HG02885 (cell line): ENCODE measurements at regions not wholly inside any gene's neighbourhood (a gene's known extent, or its start where the extent isn't known, plus 50 kb on each side); places are given as distances from the start of the nearest gene placed in this dataset.

Experiments
- ATAC-seq: cut with Tn5 transposase; IDR thresholded peaks from one replicate; pipeline ENCODE4 v1.9.1; 2021; ENCODE audit warnings: mild to moderate bottlenecking; ENCODE audit not compliant: unreplicated experiment, poor library complexity

DNA sequence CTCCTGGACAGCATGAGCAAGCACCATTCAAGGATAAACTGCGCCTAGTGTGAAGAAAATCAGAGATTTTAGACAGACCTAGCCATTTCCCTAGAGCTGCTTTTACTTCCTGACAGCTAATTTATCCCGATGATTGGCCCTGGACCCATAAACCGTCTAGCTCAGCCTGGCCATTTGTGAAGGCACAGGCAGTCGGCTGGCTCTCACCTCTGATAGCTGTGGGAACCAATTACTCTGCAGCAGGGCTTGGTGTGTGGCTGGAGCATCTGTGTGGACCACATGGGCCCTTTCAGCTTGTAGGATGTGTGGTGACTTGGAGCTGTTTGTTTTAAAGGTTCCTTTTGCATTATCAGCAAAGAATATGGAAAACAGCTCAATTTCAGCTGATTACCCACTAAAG lies 111.1 kb upstream of the NPY start:
- no peak for ATAC-seq

DNA sequence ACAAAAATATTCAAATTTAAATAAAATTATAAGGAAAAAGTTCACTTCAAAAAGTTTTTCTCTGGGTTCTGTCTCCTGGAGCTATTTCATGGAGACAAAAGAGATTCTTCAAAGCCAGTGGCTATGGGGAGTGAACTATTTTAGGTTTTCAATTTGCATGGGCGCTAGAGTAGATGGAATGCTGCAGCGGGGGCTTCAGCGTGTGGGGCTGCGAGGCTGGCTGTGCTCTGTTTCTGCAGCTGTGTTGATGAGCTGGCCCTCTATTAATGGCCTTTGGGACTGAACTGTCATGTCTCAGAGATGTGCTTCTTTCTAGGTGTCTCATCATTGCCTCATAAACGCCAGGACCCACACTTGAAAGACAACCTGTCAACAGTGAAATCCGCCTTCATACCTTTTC lies 108.4 kb upstream of the NPY start:
- no peak for ATAC-seq

DNA sequence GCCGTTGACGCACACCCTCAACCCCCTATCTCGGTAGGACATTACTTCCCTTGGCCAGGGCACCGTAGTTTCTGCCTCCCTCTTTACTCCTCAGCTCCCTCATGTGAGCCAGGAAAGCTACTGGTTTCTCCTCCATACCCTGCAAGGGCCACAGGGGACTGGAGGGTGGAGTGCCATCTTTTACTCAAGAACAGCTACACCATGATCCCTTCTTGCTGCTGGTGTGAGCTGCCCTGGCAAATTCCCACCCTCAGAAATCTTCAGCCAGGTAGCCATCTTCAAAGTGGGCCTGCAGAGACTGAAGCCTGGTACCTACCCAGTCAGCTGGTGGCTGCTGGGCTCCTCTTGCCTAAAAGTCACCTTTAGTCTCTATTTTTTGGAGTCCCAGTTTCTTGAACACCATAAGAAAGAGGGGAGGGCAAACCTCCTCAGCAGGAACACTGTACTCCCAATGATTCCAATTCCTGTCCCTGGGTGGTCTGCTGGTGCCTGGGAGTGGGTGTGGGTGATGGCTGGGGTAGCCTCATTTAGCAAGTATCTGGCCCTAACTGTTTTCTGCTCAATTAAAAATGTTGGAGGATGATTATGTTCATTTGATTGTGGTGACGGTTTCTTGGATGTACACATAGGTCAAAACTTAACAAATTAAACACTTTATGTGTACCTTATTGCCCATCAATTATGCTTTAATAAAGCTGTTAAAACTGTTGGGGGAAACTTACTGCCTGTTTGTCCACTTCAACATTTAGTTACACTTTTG lies 105.0 kb upstream of the NPY start:
- no peak for ATAC-seq

DNA sequence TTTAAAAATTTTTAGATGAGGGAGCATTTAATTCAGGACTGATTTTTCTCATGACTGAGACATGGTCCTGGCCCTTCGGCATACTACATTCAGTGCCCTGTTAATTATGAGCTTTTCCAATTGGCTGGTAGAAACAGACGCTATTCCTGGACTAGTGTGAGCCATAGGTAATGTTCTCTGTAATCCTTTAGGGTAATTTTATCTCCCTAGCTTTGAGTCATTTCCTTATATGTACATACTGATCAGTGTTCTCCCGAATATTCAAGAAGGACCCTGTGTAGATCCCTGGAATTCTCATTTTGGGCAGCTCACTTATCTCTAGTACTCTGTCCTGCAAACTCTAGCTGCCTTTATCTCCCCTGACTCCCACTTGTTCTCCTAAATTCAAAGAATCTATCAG lies 92.6 kb upstream of the NPY start:
- ATAC-seq: no peak

DNA sequence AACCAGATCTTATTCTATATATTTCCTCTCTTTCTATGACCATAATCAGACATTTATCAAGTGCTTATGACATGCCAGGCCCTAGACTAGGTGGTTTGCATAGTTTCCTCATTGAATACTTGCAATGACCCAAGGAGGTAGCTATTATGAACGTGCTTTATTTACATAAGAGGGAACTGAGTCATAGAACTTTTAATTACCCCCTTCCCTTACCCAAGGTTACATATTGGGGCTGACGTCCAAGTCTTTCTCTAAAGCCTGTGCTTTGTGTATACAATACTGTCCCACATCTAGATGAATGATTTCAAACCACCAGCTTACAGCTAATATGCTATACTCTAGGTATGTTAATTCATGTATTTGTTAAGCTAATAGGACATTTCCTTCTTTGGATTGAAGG lies 91.9 kb upstream of the NPY start:
- ATAC-seq: no peak

DNA sequence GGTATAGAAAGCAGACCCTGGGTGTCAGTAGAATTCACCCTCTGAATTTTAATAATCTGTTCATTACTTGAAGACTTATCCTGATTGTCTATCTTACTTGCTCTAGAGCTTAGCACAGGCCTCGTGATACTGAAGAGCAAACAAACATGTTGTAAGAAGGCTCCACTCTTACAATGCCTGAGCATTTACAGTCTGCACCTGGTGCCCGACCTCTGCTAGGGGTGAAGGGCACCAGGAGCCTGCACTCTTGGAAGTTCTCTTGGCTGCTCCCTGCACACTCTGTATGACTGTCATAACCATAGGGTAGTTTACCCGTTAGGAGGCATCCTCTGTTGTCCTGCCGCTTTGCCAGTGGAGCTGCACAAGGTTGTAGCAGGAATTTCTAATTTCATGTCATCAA lies 91.3 kb upstream of the NPY start:
- no peak for ATAC-seq

DNA sequence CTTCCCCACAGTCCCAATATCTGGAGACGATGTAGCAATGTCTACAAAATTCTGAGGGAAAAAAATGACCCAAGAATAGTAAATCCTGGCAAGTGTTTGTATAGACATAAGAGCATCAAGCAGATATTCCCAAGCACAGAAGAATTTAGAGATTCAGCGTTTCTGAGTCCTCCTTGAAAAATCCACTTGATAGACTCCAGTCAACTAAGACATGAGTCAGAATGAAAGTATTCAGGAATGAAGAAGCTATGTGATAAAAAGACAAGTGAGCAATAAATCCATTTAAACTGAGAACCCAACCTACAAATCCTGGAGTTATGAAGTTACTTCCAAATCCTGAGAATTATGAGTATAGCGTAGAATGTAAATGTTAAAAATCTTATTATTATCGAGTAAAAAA lies 86.1 kb upstream of the NPY start:
- ATAC-seq: no peak

DNA sequence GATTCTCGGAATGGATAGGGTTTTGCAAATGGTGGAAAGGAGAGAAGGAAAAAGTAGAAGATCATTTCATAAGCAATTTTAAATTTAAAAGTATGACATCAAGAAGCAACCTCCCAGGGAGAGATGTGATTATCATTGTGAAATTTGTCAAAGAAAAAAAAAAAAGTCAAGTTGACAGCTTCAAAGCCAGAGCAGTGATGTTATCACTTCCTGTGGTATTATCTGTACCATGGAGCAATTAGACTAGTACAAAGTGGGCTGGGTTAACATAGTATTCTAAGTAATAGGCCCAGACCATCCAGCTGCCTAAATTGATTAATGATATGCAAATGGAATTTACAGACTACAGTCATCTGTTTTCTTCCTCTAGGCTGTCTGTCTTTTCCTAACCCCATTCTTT lies 84.0 kb upstream of the NPY start:
- no peak for ATAC-seq

DNA sequence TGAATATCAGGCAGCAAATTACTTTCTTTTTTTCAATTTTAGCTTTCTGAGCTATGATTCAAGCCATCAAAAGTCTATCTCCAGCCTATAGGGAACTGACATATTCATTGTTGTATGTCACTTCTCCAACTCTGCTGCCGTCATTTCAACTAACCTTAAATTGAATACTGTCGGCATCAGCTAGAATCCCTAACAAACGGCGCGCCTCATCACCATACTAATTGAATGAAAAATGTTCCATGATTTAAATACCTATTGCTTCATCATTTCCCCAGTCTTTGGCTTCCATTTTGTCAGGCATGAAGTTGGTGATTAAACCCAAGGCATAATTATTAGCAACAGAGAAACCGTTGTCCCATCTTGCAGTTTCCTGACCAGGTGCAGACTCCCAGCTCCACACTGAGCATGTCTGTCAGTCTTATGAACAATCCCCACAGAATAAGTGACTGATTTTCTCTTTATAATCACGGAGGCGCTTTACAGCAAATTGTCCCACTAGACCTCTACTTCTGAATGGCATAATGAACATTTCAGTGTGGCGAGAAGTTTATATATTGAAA lies 83.5 kb upstream of the NPY start:
- no peak for ATAC-seq

DNA sequence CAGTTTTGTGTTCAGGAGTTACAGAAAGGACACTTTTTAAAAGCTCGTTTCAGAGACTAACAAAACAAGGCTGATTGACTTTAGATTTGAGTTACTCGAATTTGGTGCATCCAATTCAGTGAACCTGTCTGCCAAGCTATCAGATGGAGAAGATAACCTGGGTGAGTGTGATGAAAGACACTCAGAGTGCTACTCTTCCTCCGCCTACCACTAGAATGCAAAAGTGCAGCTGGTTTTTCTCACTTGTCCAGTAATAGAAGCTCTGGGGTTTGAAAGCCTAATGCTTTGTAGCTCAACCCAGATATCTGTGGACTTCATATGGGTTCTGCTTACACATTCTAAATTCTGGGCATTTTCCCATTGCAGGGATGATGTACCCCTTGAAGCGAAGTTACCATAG lies 82.8 kb upstream of the NPY start:
- no peak for ATAC-seq

DNA sequence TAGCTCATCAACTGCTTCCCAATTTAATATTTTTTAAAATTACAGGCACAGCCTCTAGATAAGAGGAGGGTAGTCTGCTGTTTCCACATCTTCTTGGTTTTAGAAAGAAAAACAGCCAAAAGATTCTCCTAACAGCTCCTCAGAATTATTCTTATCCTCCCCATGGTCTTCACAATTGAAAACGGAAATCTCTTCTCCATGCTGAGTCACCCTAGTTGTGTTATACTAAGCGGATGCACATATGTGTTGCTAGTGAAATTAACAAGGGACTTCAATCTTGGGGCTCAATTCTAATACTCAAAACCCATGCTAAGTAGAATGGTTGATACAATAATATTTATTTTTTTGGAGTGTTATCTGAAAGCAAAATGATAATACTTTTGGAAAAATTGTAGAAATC lies 71.9 kb upstream of the NPY start:
- no peak for ATAC-seq

DNA sequence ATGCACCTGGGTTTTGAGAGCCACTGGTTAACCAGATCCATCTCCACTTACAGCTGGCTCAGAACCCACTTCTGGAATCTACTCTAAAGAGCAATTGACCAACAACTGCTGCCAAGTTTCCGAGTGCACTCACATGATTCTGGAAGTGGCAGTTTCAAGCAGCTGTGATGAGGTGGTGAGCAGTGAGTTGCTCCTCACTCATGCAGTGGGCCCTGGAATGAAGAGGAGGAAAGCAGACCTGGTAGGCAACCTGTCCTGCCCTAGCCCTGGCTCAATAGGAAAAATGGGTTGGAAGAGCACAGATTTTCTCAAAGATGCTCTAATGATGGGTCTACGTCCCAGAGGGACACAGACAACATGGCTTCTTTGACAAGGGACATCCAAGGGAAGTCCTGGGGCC lies 70.7 kb upstream of the NPY start:
- ATAC-seq: no peak

DNA sequence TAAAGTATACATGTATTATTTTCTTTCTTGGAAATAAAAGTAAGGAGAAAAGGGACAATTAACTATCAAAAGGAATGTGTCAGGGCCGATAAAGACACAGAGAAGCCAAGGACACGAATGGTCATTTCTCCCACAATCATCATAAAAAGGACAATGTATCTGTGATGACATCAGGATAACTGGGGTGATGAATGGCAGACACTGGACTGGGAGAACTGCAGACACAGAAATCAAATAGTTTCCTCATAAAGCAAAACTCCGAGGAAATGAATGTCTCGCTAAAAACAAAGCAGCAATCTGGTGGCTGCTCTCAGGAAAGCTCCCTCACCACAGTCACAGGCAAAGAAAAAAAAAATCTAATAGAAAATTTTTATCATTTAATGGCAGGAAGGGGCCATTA lies 69.3 kb upstream of the NPY start:
- no peak for ATAC-seq

DNA sequence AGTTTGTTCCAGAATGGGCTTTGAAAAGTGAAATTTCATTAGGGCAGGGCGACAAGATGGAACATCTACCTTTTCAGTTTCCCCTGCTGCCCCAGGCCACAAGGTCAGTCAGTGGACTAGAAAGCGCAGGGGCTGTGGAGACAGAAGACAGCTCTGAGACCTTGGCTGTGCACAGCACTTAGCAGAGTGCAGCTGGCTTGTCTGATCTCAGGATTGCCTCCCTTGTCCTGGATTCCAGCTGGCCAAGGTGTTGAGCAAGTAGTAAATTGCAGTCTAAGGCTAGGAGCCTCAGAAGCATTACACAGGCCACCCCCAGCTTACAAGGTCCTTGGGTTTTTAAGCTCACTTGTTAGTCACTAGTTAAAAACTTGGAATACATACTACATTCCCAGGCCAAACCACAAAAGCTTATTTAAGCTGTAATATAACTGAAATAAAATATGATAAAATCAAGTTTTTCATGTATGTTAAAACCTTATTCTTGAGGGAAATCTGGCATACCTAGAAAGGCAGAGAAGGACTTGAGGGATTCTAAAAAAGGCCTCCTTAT lies 67.3 kb upstream of the NPY start:
- ATAC-seq: no peak

DNA sequence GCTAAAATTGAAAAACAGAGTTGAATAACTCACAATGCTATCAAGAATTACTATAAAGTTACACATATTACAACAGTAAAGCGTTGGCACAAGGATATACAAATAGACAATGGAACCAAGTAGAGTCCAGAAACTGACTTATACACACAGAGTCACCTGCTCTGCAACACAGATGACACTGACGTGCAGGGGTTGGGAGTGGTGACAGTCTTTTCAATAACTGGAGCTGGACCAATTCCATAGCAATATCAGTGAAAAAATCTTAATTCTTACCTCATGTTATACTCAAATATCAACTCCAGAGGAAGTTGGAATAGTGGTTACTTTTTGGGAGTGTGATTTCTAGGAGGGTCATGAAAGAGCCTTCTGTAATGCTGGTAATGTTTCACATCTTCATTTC lies 62.5 kb upstream of the NPY start:
- no peak for ATAC-seq

DNA sequence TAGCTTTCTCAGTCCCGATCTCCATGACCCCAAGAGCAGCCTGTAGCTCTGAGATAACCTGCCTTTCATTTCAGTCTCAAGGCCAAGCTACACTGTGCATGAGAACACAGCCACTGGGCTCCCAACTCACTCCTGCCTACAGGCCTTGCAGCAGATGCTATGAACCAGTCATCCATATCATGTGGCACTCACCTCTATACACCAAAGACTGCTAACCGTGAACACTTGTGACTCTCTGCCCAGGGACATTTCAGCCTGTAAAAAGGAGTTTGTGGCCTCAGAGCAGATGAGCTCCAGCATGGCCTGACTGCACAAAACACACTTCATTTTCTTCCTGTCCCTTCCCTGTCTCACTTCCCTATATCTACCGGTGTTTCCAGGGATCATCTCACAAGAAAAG lies 56.9 kb upstream of the NPY start:
- ATAC-seq: peak; percentile 46

DNA sequence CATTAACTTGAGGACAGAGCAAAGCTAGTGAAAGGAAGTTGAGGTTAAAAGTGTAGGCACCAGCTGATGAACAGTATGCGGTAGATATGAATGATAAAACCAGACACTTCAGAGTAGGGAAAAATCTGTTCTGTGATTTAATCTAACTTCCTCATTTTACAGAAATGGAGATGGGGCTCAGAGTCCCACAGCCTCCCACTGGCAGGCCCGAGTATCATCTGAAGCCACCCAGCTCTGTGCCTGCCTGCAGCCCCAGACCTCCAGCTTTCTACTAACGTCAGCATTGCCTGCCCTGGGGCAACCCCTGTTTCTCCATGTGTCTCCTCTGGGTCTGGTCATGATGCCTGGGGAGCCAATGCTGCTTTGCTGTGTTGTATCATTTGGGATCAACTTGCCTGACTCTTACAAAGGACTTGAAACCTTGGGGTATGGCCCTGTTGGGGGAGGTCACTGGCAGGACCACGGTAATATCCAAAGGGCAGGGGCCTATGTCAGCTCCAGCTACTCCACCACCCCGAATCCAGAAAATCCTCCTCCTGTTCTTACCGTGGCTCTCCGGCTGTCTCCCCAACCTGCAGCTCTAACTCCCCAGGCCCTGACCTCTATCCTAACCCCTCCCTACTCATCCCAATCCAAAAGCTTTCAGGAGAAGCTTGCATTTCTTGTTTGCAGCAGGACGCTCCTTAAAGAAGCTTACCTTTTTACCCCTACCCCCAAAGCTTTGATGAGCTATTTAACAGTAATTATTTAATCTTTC lies 56.2 kb upstream of the NPY start:
- ATAC-seq: peak; percentile 88

DNA sequence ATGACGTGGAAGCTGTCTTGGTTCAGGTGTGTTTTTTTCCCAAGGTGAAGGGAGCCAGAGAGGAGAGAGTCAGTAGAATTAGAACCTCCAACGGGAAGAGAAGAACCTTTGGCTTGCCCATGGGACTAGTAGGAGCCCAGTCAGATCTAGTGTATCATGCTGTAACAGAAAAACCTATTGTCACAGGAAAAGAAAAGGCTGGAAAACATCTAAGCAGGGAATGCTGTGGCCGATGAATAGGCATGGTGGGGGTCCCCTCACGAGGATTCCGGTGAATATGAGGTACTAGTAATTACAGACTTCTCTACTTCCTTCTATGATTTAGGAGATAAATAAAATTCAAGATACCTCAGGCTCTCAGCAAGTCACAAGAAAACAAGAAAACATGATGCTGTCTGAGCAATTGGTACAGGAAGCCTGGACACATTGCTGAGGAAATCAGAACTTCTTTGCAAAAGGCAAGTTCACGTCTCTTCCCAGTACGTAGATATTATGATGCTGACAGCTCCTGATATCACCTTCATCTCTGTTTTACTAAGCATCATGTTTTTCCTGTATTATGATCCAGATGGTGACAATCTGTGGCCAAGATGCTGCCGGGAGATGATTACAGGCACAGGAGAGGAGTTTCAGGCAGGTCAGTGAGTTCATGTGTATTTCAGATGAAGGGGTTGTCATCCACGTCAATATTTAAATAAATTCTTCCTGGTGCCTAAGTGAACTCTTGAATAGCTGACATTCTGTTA lies 54.3 kb upstream of the NPY start:
- ATAC-seq: no peak

DNA sequence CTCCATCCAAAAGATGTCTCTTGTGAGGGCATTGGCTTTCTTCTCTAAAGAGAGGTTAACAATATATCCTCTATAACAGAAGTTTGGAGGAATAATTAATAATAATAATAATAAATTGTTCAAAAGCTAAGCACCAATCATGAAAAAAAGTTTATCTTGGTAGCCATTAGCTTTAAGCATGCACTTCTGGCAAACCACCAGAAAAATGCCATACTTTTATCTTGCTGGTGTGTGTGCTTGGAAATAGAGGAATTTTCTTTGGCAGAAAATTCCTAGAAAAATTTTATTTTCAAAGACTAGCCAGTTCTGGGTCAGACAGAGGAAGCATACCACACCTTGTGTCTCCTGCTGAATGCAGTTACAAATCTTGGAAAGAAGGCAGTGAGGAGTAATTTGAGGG lies 52.5 kb upstream of the NPY start:
- no peak for ATAC-seq

DNA sequence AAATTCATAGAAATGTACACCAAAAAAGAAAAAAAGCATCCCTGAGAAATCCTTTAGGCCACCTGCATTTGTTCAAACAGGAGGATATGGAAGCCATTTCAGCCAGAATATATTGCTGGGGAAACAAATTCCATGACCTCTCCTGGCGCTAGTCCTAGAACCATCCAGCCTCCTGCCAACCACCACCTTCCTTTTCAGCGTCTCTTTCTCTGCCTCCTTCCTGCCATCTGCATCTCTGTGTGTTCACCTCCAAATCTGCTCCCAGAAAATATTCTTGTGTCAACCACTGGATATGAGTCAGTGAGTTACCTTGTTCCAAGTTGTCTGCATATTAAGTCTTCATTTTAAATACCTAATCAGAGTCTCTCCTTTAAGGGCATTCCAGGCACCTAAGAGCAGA lies 50.6 kb upstream of the NPY start:
- ATAC-seq: no peak
